BLaER1 treated with 17β-estradiol and CSF1 and Interleukin-3, amounts not matched to agents 10 nM and 100 nM (cell line): ENCODE measurements at regions not wholly inside any gene's neighbourhood (a gene's known extent, or its start where the extent isn't known, plus 50 kb on each side); places are given as distances from the start of the nearest gene placed in this dataset.
A peak's percentile ranks its signal among the peaks of the same experiment; 100 is the strongest.

Experiments
- H3K27ac ChIP-seq, 11 experiments: shearing (Covaris generic); formaldehyde crosslinking; 2 replicates each; pipeline ENCODE4 v1.8.1; 2022
- H3K27me3 ChIP-seq, 11 experiments: shearing (Covaris generic); formaldehyde crosslinking; 2 replicates each; pipeline ENCODE4 v1.8.1; 2022
- H3K36me3 ChIP-seq, 11 experiments: shearing (Covaris generic); formaldehyde crosslinking; 2 replicates each; pipeline ENCODE4 v1.8.1; 2022
- H3K4me1 ChIP-seq, 10 experiments: shearing (Covaris generic); formaldehyde crosslinking; 2 replicates each; pipeline ENCODE4 v1.8.1; 2022
- H3K4me2 ChIP-seq, 11 experiments: shearing (Covaris generic); formaldehyde crosslinking; 2 replicates each; pipeline ENCODE4 v1.8.1; 2022
- H3K4me3 ChIP-seq, 10 experiments: shearing (Covaris generic); formaldehyde crosslinking; 2 replicates each; pipeline ENCODE4 v1.8.1; 2022
- H3K9ac ChIP-seq, 11 experiments: shearing (Covaris generic); formaldehyde crosslinking; 2 replicates each; pipeline ENCODE4 v1.8.1; 2022
- H3K9me3 ChIP-seq, 11 experiments: shearing (Covaris generic); formaldehyde crosslinking; replicated peaks in 1 of 11; 2 replicates each; pipeline ENCODE4 v1.8.1; 2022
- H4K20me1 ChIP-seq, 11 experiments: shearing (Covaris generic); formaldehyde crosslinking; 2 replicates each; pipeline ENCODE4 v1.8.1; 2022
- Cebpa-rat ChIP-seq, 11 experiments: shearing (Covaris generic); IDR thresholded peaks; 2 replicates each; pipeline ENCODE4 v1.8.1; 2022

DNA sequence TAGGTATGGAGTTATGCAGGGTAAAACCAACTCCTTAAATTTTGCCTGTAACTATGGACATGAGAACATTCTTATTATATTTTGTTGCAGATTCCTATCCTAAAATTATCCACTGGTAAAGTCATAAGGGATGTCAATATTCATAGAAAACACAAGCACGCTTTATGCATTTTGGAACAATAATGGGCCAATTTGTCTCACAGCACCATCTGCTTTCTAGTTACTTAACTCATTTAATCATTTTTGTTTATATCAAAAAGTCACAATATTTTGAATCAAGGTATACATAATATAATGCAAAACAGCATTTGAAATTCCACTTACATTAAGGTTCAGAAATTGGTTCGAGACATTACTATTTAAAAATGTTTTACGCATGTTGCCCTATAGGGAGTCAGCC, 203.0 kb downstream of the GABRG1 start:
- no peak for TF ChIP-seq Cebpa-rat (IDR thresholded peaks at IDR 0.05)
- Histone ChIP-seq H3K4me3 (no peak overlapping the region), H3K27ac (no peak overlapping the region), H3K4me2 (no peak overlapping the region), H3K27me3 (no peaks in the 10 kb centered on the region), H3K4me1 (no peaks in the 10 kb centered on the region), H3K9ac (no peak overlapping the region), H4K20me1 (no peaks in the 10 kb centered on the region), H3K36me3 (no peaks in the 10 kb centered on the region), H3K9me3 (no peaks in the 10 kb centered on the region)

DNA sequence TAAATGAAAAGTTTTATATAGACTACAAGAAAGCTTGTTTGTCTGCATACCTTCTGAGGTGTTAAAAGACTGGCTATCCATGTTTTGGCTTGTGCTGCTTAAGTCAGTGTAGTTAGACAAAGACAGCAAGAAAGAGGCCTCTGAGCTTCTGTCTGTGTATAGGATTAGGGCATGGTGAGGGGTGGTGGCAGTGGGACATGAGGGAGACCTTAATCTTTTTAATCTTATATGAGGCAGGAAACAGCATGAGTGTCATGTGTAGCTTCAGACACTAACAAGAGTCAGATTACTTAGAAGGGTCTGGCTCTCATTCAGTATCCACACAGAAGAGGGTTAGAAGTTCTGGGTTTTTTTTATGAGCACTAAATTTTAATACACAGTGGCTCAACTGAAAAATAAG, 213.3 kb downstream of the GABRG1 start:
- Histone ChIP-seq H3K4me2 (no peak overlapping the region), H3K36me3 (no peaks in the 10 kb centered on the region), H3K9me3 (no peaks in the 10 kb centered on the region), H3K9ac (no peak overlapping the region), H3K4me3 (no peak overlapping the region), H3K4me1 (no peaks in the 10 kb centered on the region), H3K27ac (no peak overlapping the region), H4K20me1 (no peaks in the 10 kb centered on the region), H3K27me3 (no peaks in the 10 kb centered on the region)
- TF ChIP-seq Cebpa-rat (IDR thresholded peaks at IDR 0.05): no peak

DNA sequence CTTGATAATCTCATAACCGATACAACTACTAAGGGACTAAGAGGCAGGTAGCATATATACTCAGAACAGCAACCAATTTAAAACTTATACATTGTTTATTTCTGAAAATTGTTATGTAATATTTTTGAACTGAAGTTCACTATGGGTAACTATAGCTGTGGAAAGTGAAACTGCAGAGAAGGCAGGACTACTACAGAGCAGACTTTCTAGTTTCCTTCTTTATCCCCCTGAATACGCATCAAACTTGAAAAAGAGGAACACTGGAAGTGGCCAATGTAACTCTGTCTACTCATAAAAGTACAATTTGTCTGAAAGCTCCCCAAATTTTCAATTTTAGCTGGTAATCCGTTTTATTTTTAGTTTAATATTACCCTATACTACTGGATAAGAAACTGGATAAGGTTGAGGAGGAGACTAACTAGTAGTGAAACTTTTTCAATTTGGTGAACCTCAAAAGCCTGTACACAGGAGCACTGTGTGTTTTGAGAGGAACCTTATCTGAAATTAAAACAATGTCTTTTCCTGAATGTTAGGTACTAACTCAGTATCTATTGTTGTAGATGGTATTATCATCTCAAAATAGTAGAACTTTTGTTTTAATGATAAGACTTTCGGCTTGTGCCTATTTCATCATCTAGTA, 225.8 kb downstream of the GABRG1 start:
- Histone ChIP-seq H3K9ac (peak overlapping the region in 1 of 11 experiments; percentile 18; a peak in 1 of 22 replicates), H3K4me3 (no peak overlapping the region), H3K4me2 (peak overlapping the region in 2 of 11 experiments; percentile 19 to 39; a peak in 3 of 22 replicates), H3K9me3 (no peaks in the 10 kb centered on the region; a peak in 1 of 22 replicates), H4K20me1 (no peaks in the 10 kb centered on the region), H3K4me1 (peaks cover 0 to 14% (median 0%) of the 10 kb centered on the region in 10 experiments; a peak in 4 of 20 replicates), H3K27me3 (no peaks in the 10 kb centered on the region), H3K36me3 (no peaks in the 10 kb centered on the region), H3K27ac (peak overlapping the region in 2 of 11 experiments; percentile 34 to 41; a peak in 2 of 22 replicates)
- no peak for TF ChIP-seq Cebpa-rat (IDR thresholded peaks at IDR 0.05)

DNA sequence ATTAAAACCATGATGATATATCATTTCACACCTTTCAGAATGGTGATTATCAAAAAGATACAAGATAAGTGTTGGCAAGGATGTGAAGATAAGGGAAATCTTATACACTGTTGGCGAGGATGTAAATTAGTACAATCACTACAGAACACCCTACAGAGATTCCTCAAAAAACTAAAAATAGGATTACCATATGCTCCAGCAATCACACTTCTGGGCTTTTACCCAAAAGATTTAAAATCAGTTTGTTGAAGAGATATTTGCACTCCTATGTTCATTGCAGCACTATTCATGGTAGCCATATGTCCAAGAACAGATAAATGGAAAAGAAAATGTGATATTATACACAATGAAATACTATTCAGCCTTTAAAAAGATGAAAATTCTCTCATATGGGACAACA, 240.4 kb downstream of the GABRG1 start:
- H3K9ac ChIP-seq: no peak overlapping the region
- peaks cover 0 to 11% (median 7%) of the 10 kb centered on the region in 11 experiments; a peak in 8 of 22 replicates for H3K9me3 ChIP-seq
- no peak for TF ChIP-seq Cebpa-rat (IDR thresholded peaks at IDR 0.05)
- H3K4me3 ChIP-seq: no peak overlapping the region
- H3K27ac ChIP-seq: no peak overlapping the region
- no peaks in the 10 kb centered on the region for H3K4me1 ChIP-seq
- no peak overlapping the region for H3K4me2 ChIP-seq
- no peaks in the 10 kb centered on the region for H4K20me1 ChIP-seq
- H3K36me3 ChIP-seq: no peaks in the 10 kb centered on the region
- no peaks in the 10 kb centered on the region for H3K27me3 ChIP-seq

DNA sequence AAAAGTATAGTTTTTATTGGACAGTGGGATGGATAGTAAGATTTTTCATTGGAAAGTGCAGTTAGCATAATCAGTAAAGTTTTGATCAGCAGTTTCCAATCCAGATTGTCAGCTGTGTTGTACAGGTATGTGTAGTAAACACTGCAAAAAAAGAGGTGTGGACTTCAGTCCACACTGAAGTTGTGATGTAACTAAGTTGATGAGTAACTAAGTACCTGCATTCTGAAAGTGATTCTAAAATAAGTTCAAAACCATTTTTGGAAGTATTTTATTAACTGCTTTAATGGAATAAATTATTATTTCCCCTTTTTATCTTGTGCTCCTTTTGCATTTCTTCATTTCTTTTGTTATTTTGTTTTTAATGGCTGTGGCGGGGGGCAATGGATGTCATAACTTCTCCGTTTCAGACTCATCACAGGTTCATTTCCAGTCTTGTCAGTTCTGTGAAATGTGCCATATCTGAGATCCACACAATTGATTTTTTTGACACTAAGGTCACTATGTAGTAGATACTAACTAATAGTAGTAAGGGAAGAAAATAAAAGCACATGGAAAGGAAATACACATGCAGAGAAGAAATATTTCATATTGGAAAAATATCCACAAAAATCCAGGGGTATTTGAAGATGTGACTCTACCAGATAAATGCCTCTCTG, 247.5 kb downstream of the GABRG1 start:
- no peak for TF ChIP-seq Cebpa-rat (IDR thresholded peaks at IDR 0.05)
- H3K9me3 ChIP-seq: no peaks in the 10 kb centered on the region
- no peak overlapping the region for H3K4me3 ChIP-seq
- H3K27me3 ChIP-seq: no peaks in the 10 kb centered on the region
- H3K9ac ChIP-seq: no peak overlapping the region
- no peaks in the 10 kb centered on the region for H3K4me1 ChIP-seq
- H4K20me1 ChIP-seq: no peaks in the 10 kb centered on the region
- no peak overlapping the region for H3K4me2 ChIP-seq
- H3K36me3 ChIP-seq: no peaks in the 10 kb centered on the region
- no peak overlapping the region for H3K27ac ChIP-seq

DNA sequence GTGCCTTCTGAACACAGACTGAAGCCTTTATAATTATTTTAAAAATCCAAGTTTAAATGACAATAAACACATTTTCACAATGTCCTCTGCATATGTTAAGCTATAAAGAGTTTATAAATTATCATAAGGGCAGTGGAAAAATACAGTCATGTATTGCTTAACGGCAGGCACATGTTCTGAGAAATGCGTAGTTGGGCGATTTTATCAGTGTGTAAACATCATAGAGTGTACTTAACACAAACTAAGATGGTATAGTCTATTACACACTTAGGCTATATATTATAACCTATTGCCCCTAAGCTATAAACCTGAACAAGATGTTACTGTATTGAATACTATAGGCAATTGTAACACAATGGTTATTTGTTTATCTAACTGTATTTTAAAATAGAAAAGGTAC, 254.7 kb downstream of the GABRG1 start:
- Histone ChIP-seq H3K9ac (no peak overlapping the region), H3K4me1 (peaks cover 0 to 14% (median 0%) of the 10 kb centered on the region in 10 experiments; a peak in 9 of 20 replicates), H3K4me3 (no peak overlapping the region), H3K36me3 (no peaks in the 10 kb centered on the region), H4K20me1 (no peaks in the 10 kb centered on the region), H3K4me2 (no peak overlapping the region), H3K9me3 (no peaks in the 10 kb centered on the region), H3K27me3 (no peaks in the 10 kb centered on the region), H3K27ac (no peak overlapping the region)
- TF ChIP-seq Cebpa-rat (IDR thresholded peaks at IDR 0.05): no peak

DNA sequence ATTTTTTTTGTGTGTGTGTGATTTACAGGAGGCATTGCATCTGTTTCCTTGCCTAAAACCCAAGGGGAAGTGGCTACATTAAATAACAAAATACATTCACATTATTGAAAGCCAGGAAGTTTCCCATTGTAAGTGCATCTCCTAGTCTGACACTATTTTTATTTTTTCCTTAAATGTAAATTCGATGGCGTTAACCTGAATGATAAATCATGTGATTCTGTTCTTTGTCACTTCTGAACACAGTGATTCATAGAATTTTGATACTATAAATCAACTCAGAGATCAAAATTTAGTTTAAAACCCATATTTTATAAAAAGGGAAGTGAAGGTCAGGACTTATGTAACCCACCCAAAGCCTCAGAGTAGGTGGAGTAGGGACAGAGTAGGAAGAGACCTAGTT, 258.1 kb downstream of the GABRG1 start:
- Histone ChIP-seq H3K36me3 (no peaks in the 10 kb centered on the region), H3K27ac (no peak overlapping the region), H3K9ac (no peak overlapping the region), H3K9me3 (no peaks in the 10 kb centered on the region), H4K20me1 (no peaks in the 10 kb centered on the region), H3K27me3 (no peaks in the 10 kb centered on the region), H3K4me3 (no peak overlapping the region), H3K4me2 (peak overlapping the region in 5 of 11 experiments; percentile 6 to 56 (median 8); a peak in 6 of 22 replicates), H3K4me1 (peaks cover 0 to 33% (median 0%) of the 10 kb centered on the region in 10 experiments; a peak in 9 of 20 replicates)
- TF ChIP-seq Cebpa-rat (IDR thresholded peaks at IDR 0.05): no peak

DNA sequence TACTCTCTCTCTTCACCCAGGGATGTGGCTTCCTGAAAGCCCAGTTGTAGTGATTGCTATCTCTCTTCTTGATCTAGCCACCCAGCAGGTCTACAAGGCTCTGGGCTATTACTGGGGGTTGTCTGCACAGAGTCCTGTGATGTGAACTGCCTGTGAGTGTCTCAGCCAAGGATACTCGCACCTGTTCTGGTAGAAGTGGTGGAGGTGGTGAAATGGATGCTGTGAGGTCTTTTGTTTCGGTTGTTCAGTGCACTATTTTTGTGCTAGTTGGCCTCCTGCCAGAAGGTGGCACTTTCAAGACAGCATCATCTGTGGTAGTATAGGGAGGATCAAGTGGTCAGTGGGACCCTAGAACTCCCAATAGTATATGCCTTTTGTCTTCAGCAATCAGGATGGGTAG, 268.0 kb downstream of the GABRG1 start:
- H3K9ac ChIP-seq: no peak overlapping the region
- H3K4me2 ChIP-seq: no peak overlapping the region
- H3K4me1 ChIP-seq: no peaks in the 10 kb centered on the region
- no peak overlapping the region for H3K4me3 ChIP-seq
- TF ChIP-seq Cebpa-rat (IDR thresholded peaks at IDR 0.05): no peak
- no peaks in the 10 kb centered on the region for H4K20me1 ChIP-seq
- H3K27me3 ChIP-seq: no peaks in the 10 kb centered on the region
- no peaks in the 10 kb centered on the region for H3K9me3 ChIP-seq
- H3K27ac ChIP-seq: no peak overlapping the region
- no peaks in the 10 kb centered on the region for H3K36me3 ChIP-seq

DNA sequence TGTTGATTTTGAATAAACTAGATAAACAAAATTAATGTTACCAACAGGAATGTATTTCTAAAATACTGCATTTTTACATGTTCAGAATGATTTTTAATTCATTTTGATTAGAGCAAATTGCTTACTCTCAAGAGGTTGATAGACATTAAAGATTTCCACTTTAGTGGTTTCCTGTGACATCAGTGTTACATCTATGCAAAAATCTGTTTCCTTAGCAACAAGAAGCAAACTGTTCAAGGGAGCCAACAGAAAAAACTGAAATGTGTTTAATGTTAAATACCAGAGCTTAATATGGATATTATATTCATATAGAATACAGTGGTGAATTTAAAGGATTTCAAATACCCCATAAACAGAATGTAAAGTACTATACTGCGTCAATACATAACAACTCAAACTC, 277.8 kb downstream of the GABRG1 start:
- Histone ChIP-seq H3K9me3 (no peaks in the 10 kb centered on the region), H3K4me1 (peaks cover 0 to 10% (median 0%) of the 10 kb centered on the region in 10 experiments; a peak in 2 of 20 replicates), H3K36me3 (no peaks in the 10 kb centered on the region), H3K27me3 (no peaks in the 10 kb centered on the region), H3K4me3 (no peak overlapping the region), H4K20me1 (no peaks in the 10 kb centered on the region), H3K9ac (no peak overlapping the region), H3K27ac (no peak overlapping the region; a peak in 1 of 22 replicates), H3K4me2 (peak overlapping the region in 1 of 11 experiments; percentile 10; a peak in 2 of 22 replicates)
- no peak for TF ChIP-seq Cebpa-rat (IDR thresholded peaks at IDR 0.05)

DNA sequence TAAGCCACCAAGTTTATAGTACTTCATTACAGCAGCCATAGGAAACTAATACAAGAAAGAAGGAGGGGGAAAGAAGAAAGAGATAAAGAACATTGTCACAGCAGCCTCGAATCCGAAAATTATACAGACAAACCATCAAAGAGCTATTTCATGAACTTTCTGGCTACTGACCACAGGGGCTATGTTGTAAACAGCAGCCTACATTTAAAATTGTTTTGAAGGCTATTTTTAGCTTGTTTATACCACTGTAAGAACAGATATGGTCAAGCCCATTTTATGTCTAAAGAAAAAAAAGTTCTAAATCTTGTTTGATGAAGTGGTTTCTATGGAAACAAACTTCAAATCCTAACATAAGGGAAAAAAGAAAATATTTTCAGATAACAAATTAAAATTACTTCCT, 282.1 kb downstream of the GABRG1 start:
- H4K20me1 ChIP-seq: no peaks in the 10 kb centered on the region
- H3K4me2 ChIP-seq: no peak overlapping the region
- H3K9me3 ChIP-seq: no peaks in the 10 kb centered on the region
- H3K27me3 ChIP-seq: no peaks in the 10 kb centered on the region
- TF ChIP-seq Cebpa-rat (IDR thresholded peaks at IDR 0.05): no peak
- H3K9ac ChIP-seq: no peak overlapping the region
- H3K36me3 ChIP-seq: no peaks in the 10 kb centered on the region
- peaks cover 0 to 10% (median 0%) of the 10 kb centered on the region in 10 experiments; a peak in 2 of 20 replicates for H3K4me1 ChIP-seq
- H3K27ac ChIP-seq: no peak overlapping the region
- no peak overlapping the region for H3K4me3 ChIP-seq
